ENCODE measurements at regions not wholly inside any gene's neighbourhood (a gene's known extent, or its start where the extent isn't known, plus 50 kb on each side); places are given as distances from the start of the nearest gene placed in this dataset.

DNA sequence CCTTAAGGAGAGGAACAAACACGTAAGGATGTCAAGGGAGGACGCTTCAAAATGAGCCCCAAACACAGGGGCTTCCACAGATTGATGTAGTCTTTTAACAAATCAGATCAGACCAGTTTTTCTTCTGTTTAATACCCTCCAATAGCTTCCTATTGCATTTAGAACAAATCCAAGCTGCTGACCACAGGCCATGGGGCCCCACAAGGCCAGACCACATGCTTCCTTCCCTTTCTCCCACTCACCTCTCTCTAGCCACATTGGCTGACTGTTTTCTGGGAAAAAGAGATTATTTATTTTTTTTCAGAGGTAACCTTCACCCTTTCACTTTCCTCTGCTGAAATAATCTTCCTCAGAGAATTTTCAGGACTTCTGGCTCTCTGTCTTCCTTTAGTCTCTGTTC lies 380.6 kb downstream of the SIPA1L2 start:
- DNase-seq (ENCODE audit: low read depth): no peak
- TF ChIP-seq, protein P1, sequence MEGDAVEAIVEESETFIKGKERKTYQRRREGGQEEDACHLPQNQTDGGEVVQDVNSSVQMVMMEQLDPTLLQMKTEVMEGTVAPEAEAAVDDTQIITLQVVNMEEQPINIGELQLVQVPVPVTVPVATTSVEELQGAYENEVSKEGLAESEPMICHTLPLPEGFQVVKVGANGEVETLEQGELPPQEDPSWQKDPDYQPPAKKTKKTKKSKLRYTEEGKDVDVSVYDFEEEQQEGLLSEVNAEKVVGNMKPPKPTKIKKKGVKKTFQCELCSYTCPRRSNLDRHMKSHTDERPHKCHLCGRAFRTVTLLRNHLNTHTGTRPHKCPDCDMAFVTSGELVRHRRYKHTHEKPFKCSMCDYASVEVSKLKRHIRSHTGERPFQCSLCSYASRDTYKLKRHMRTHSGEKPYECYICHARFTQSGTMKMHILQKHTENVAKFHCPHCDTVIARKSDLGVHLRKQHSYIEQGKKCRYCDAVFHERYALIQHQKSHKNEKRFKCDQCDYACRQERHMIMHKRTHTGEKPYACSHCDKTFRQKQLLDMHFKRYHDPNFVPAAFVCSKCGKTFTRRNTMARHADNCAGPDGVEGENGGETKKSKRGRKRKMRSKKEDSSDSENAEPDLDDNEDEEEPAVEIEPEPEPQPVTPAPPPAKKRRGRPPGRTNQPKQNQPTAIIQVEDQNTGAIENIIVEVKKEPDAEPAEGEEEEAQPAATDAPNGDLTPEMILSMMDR (IDR thresholded peaks at IDR 0.05; ENCODE audit: insufficient read depth, low read depth, low read length): no peak
- no peak overlapping the region for H3K4me3 ChIP-seq (ENCODE audit: low read depth, low read length)

DNA sequence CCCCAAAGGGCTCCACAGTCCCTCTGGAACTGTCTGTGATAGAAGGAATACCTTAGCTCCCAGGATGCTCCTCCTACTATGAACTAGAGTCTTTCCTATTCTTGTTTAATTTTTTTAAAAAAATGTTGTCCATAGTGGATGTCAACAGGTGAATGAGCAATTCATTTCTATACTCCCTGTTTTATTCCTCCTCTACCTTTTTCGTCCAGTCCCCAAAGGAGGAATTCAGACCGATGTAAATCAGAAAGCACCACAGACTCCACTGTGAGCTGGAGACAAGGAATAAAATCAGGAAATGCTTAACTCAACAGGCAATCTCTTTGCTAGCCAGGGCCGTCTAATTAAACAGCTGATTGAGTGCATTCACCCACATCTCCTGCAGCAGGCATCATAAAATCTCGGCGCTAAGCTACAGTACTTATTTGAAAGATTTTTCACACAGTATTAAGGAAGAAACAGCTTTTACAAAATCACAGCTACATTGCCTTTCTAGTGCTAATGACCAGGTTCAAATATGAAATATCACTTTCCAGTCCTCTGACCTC lies 381.6 kb downstream of the SIPA1L2 start:
- no peak for DNase-seq (ENCODE audit: low read depth)
- TF ChIP-seq, protein P1 (IDR thresholded peaks at IDR 0.05; ENCODE audit: insufficient read depth, low read depth, low read length): no peak
- H3K4me3 ChIP-seq (ENCODE audit: low read depth, low read length): no peak overlapping the region

DNA sequence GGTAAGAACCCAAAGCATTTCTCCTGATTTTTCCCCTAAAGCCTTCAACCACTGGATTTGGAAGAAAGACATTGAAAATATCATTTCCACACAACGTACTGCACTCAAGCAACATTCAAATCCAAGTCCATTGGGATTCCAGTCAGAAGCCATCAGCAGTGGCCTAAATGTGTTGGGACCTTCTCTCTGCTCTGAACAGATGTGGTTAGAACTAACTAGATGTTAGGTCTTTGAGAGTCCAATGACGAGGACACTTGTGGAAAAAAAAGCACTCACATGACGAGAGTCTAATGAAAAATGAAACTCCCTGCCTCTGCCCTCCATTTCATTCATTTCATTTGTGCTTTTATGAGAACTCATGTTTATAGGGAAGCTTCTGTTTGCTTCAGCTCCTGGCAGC lies 382.3 kb downstream of the SIPA1L2 start:
- DNase-seq (ENCODE audit: low read depth): no peak
- TF ChIP-seq, protein P1 (IDR thresholded peaks at IDR 0.05; ENCODE audit: insufficient read depth, low read depth, low read length): no peak
- no peak overlapping the region for H3K4me3 ChIP-seq (ENCODE audit: low read depth, low read length)

DNA sequence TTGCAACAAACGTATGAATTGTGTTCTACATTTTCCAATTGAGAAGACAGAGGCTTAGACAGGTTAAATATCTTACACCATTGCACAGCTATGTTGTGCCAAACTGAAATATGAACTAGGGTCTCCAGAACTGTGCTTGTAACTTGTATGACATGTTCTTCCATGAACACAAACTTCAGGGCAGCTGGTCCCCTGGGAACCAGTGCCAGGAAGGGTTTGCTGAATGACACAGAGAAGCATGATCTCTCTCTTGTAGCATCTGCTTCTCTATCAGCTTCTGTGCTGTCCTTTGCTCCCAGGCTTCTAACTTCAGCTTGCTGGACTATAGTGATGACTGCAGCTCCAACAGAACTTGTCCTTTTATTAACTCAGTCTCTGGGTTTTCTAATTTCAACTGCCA lies 385.5 kb downstream of the SIPA1L2 start:
- H3K4me3 ChIP-seq (ENCODE audit: low read depth, low read length): no peak overlapping the region
- DNase-seq (ENCODE audit: low read depth): no peak
- TF ChIP-seq, protein P1 (IDR thresholded peaks at IDR 0.05; ENCODE audit: insufficient read depth, low read depth, low read length): no peak

DNA sequence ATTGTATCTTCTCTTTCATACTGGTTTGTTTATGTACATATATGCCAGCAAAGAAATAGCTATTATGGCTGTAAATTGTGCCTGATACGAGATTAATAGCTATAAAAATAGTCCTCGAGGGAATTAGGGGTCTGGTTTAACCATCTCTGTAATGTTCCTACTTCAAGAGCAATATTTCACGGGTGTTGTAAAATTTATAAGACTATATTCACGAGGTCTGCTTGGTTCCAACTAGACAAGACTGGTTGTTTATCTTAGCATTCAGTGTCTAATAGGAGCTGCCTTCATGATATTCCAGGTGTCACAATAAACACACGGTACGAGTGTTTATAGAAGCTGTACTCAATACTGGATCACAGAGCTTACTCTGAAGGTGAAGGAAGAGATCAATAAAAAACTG lies 389.9 kb downstream of the SIPA1L2 start:
- H3K4me3 ChIP-seq (ENCODE audit: low read depth, low read length): no peak overlapping the region
- TF ChIP-seq, protein P1 (IDR thresholded peaks at IDR 0.05; ENCODE audit: insufficient read depth, low read depth, low read length): no peak
- no peak for DNase-seq (ENCODE audit: low read depth)

DNA sequence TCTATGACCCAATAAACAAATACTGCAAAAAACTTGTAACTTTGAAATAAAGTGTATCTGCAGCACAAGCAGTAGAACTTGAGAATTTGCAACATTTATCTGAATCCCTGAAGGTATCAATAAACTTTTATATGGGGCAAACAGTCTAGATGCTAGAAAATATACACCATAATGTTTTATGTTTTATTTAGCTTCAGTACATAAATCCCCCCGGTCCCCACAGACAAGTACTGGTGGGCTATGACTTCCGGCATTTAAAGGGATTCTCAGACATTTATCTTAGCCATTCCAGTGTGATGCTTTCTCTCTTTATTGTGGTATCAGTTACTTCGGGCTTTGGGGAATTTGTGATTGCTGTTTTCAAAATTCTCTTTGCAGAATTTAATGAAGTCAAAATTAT lies 390.4 kb downstream of the SIPA1L2 start:
- DNase-seq (ENCODE audit: low read depth): no peak
- H3K4me3 ChIP-seq (ENCODE audit: low read depth, low read length): no peak overlapping the region

More for the DNA sequence above, 390.4 kb downstream of the SIPA1L2 start:
- TF ChIP-seq, protein P1 (IDR thresholded peaks at IDR 0.05; ENCODE audit: insufficient read depth, low read depth, low read length): no peak
